ENCODE measurements at regions not wholly inside any gene's neighbourhood (a gene's known extent, or its start where the extent isn't known, plus 50 kb on each side); places are given as distances from the start of the nearest gene placed in this dataset.

DNA sequence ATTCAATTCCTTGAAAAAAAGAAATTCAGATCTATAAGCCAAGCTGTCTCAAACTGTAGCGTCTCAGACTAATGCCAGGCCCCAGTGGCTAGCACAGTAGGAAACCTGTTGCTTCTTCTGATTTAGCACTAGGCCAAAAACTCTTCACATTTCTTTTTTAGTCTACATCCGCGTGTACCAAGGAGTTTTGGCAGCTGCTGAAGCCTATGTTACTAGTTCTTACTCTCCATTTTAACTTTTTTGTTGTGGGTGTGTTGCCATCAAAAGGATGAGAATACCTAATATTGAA is 65.0 kb upstream of the BTN3A2 start:
- TF ChIP-seq, protein P1, sequence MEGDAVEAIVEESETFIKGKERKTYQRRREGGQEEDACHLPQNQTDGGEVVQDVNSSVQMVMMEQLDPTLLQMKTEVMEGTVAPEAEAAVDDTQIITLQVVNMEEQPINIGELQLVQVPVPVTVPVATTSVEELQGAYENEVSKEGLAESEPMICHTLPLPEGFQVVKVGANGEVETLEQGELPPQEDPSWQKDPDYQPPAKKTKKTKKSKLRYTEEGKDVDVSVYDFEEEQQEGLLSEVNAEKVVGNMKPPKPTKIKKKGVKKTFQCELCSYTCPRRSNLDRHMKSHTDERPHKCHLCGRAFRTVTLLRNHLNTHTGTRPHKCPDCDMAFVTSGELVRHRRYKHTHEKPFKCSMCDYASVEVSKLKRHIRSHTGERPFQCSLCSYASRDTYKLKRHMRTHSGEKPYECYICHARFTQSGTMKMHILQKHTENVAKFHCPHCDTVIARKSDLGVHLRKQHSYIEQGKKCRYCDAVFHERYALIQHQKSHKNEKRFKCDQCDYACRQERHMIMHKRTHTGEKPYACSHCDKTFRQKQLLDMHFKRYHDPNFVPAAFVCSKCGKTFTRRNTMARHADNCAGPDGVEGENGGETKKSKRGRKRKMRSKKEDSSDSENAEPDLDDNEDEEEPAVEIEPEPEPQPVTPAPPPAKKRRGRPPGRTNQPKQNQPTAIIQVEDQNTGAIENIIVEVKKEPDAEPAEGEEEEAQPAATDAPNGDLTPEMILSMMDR (IDR thresholded peaks at IDR 0.05; ENCODE audit: insufficient read depth, low read length, severe bottlenecking) = no peak
- H3K27me3 ChIP-seq (ENCODE audit: control insufficient read depth, insufficient read depth, low read length) = no peaks in the 10 kb centered on the region
- no peak for FAIRE-seq
- no peaks in the 10 kb centered on the region for H3K36me3 ChIP-seq (ENCODE audit: control insufficient read depth, insufficient read depth, low read length)
- DNase-seq (ENCODE audit: low read depth) = no peak
- H3K4me3 ChIP-seq (ENCODE audit: low read depth, low read length) = no peak overlapping the region

DNA sequence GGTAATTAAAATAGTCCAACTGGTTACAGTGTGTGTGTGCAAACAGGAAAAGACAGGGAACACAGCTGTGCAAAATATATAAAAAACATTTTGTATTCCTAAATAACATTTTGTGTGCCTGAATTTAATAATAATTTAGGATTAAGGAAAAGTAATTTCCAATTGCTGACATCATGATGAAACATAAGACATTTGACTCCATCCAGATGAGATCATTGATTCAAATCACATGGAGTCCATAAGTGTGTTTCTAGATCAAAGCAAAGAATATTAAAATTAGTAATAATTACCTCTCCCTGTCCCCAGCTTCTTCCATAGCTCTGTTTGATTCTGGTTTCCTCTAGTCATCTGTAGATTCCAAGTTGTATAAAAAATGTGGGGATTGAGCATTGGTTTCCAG is 64.6 kb upstream of the BTN3A2 start:
- Histone ChIP-seq H3K4me3 (ENCODE audit: low read depth, low read length) (no peak overlapping the region), H3K36me3 (ENCODE audit: control insufficient read depth, insufficient read depth, low read length) (no peaks in the 10 kb centered on the region), H3K27me3 (ENCODE audit: control insufficient read depth, insufficient read depth, low read length) (no peaks in the 10 kb centered on the region)
- FAIRE-seq (no peak), DNase-seq (ENCODE audit: low read depth) (no peak)
- TF ChIP-seq, protein P1 (IDR thresholded peaks at IDR 0.05; ENCODE audit: insufficient read depth, low read length, severe bottlenecking) = no peak

DNA sequence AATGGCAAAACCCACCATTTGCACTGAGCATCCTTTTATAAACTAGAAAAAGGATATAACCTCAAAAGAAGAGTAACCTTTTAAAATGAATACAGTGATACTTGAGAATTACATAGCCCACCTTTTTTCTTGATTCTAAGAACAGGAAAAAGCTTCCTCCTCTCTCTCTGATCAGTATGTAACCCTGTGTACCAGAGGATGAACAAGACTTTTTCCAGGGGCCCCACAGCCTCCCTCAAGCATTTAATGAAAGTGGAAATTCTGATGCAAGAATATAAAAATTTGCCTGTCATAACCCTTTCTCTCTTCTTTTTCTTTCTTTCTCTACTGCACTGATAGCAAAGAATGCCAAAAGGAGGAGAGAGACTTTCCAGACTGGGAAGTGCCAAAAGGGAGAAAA is 64.2 kb upstream of the BTN3A2 start:
- no peak for DNase-seq (ENCODE audit: low read depth)
- TF ChIP-seq, protein P1 (IDR thresholded peaks at IDR 0.05; ENCODE audit: insufficient read depth, low read length, severe bottlenecking) = no peak
- Histone ChIP-seq H3K4me3 (ENCODE audit: low read depth, low read length) (no peak overlapping the region), H3K27me3 (ENCODE audit: control insufficient read depth, insufficient read depth, low read length) (no peaks in the 10 kb centered on the region), H3K36me3 (ENCODE audit: control insufficient read depth, insufficient read depth, low read length) (no peaks in the 10 kb centered on the region)
- FAIRE-seq = no peak

DNA sequence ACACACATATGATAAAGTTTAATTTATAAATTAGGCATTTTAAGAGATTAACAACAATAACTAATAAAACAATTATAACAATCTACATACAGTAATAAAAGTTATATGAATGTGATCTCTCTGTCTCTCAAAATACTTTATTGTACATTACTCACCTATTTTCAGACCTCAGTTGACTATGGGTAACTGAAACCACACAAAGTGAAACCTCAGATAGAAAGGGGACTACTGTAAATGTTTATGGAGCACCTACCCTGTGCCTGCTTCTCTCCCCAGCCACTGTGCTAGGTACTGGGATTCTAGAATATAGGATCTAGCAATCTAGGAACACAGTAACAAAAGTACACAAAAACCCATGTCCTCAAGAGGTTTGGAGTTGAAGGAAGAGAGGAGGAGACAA is 63.4 kb upstream of the BTN3A2 start:
- DNase-seq (ENCODE audit: low read depth) (no peak), FAIRE-seq (no peak)
- TF ChIP-seq, protein P1 (IDR thresholded peaks at IDR 0.05; ENCODE audit: insufficient read depth, low read length, severe bottlenecking) = no peak

DNA sequence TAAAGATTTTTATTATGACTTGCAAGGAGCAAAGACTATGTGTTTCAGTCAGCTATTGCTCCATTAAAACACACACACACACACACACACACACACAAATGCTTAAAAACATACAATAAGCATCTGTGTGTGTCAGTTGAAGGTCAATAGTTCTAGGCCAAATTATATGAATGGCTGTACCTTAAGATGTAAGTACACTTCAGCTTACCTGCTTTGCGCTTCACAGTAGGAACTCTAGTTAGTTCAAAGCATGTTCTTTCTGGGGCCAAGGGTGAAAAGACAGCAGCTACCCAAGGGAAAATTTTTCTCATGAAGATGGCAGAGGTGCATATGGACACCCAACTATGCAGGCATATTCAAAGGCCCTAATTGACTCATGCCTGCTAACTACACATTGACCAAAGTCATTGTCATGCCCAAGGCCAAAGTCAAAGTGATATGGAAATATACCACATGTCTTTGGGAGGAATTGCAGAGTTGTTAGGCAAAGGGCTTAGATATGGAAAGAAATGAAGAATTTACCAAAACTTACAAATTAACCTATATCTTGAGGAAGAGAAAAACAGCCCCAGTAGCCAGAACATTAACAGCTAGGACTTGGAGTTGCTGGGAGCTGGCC is 61.9 kb upstream of the BTN3A2 start:
- TF ChIP-seq, protein P1 (IDR thresholded peaks at IDR 0.05; ENCODE audit: insufficient read depth, low read length, severe bottlenecking) = no peak
- no peak for FAIRE-seq
- H3K27me3 ChIP-seq (ENCODE audit: control insufficient read depth, insufficient read depth, low read length) = no peaks in the 10 kb centered on the region
- H3K4me3 ChIP-seq (ENCODE audit: low read depth, low read length) = no peak overlapping the region
- no peak for DNase-seq (ENCODE audit: low read depth)
- H3K36me3 ChIP-seq (ENCODE audit: control insufficient read depth, insufficient read depth, low read length) = no peaks in the 10 kb centered on the region

More for the DNA sequence above, 63.4 kb upstream of the BTN3A2 start:
- no peak overlapping the region for H3K4me3 ChIP-seq (ENCODE audit: low read depth, low read length)
- no peaks in the 10 kb centered on the region for H3K36me3 ChIP-seq (ENCODE audit: control insufficient read depth, insufficient read depth, low read length)
- H3K27me3 ChIP-seq (ENCODE audit: control insufficient read depth, insufficient read depth, low read length) = no peaks in the 10 kb centered on the region

DNA sequence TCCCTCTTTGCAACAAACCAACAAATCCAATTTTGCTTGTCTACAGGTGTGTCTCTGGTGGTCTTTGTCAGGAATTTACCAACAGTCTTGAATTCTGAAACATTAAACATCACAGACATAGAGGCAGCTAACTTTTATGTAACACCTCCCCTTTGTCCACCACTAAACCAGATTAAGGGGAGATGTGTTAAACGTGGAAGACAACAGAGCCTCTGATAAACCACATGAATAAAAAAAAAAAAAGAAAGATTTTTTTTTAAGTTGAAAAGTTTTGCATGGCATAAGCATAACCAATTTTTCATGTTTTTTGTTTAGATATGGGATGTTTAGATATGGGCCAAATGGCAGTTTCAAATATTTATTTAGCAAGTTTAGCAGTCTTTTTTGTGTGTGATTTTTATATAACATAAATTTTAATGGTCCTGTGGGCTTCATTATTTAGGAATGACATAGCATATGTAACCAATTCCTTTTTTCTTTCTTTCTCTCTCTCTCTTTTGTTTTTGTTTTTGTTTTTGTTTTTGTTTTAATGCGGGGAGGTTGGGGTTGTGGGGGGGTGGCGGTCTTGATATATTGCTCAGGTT is 60.7 kb upstream of the BTN3A2 start:
- DNase-seq (ENCODE audit: low read depth) = no peak
- TF ChIP-seq, protein P1 (IDR thresholded peaks at IDR 0.05; ENCODE audit: insufficient read depth, low read length, severe bottlenecking) = no peak
- Histone ChIP-seq H3K27me3 (ENCODE audit: control insufficient read depth, insufficient read depth, low read length) (no peaks in the 10 kb centered on the region), H3K36me3 (ENCODE audit: control insufficient read depth, insufficient read depth, low read length) (no peaks in the 10 kb centered on the region), H3K4me3 (ENCODE audit: low read depth, low read length) (no peak overlapping the region)
- FAIRE-seq = no peak
